CD4-positive, alpha-beta T cell (primary cell): ENCODE measurements at regions not wholly inside any gene's neighbourhood (a gene's known extent, or its start where the extent isn't known, plus 50 kb on each side); places are given as distances from the start of the nearest gene placed in this dataset.

Source experiments
- ATAC-seq: fragments of 200-7000 bp; cut with Tn5 transposase; one replicate; pipeline ENCODE4 v1.10.0; 2022; ENCODE audit warnings: mild to moderate bottlenecking; ENCODE audit not compliant: poor library complexity
- CTCF ChIA-PET: fragments of 350-600 bp; sonication (Branson Sonifier 250); formaldehyde crosslinking; loops from one replicate; lab custom pipeline; 2021; ENCODE audit warnings: antibody characterized with exemption, inconsistent platforms; lab: Charles Lee
- POLR2A ChIA-PET: fragments of 350-600 bp; sonication (Branson Sonifier 250); formaldehyde crosslinking; loops from one replicate; lab custom pipeline; 2021; ENCODE audit warnings: antibody characterized with exemption, inconsistent platforms; lab: Charles Lee
- DNase-seq, 14 experiments: peaks; one replicate each; pipeline ENCODE4 v3.0.0-alpha.2; 2013 to 2020; ENCODE audit warnings: mixed read lengths in 2 of 14
- H3K27ac ChIP-seq, 2 donors: one replicate each; pipeline versions ENCODE4 v1.5.1 to v1.7.0; 2013; ENCODE audit warnings: low read length in 2 of 2, low read depth in 1 of 2, mild to moderate bottlenecking in 1 of 2
- H3K27me3 ChIP-seq, 2 experiments: 1 replicate in 1 of 2; 2 replicates in 1 of 2; pipeline versions ENCODE4 v1.6.1 to v1.7.0; 2013; ENCODE audit warnings: low read length in 2 of 2, control low read depth in 1 of 2, mild to moderate bottlenecking in 1 of 2, moderate library complexity in 1 of 2; ENCODE audit not compliant: insufficient read depth in 2 of 2, control insufficient read depth in 1 of 2
- H3K36me3 ChIP-seq: one replicate; pipeline ENCODE4 v1.6.1; 2013; ENCODE audit warnings: low read length, control low read depth; ENCODE audit not compliant: insufficient read depth
- H3K4me1 ChIP-seq: one replicate; pipeline ENCODE4 v1.6.1; 2013; ENCODE audit warnings: low read length, control low read depth; ENCODE audit not compliant: insufficient read depth
- H3K4me3 ChIP-seq: one replicate; pipeline ENCODE4 v1.5.1; 2013; ENCODE audit warnings: mild to moderate bottlenecking, low read length, moderate library complexity
- H3K9me3 ChIP-seq, 2 experiments: 1 replicate in 1 of 2; 2 replicates in 1 of 2; pipeline versions ENCODE4 v1.6.1 to v1.7.0; 2013; ENCODE audit warnings: low read length in 2 of 2, mild to moderate bottlenecking in 2 of 2, control low read depth in 1 of 2, moderate library complexity in 1 of 2; ENCODE audit not compliant: control insufficient read depth in 1 of 2, insufficient read depth in 1 of 2
- H3K27ac Mint-ChIP-seq: one replicate; pipeline ENCODE4 v1.8.0; 2020; ENCODE audit warnings: mixed read lengths
- H3K27me3 Mint-ChIP-seq: one replicate; pipeline ENCODE4 v1.8.0; 2021; ENCODE audit warnings: mixed read lengths
- H3K36me3 Mint-ChIP-seq: one replicate; pipeline ENCODE4 v1.8.0; 2021; ENCODE audit warnings: low read depth, mixed read lengths
- H3K4me1 Mint-ChIP-seq: one replicate; pipeline ENCODE4 v1.8.0; 2021; ENCODE audit warnings: low read depth, mixed read lengths
- H3K4me3 Mint-ChIP-seq: one replicate; pipeline ENCODE4 v1.8.0; 2020; ENCODE audit warnings: mild to moderate bottlenecking, mixed read lengths
- H3K9me3 Mint-ChIP-seq: one replicate; pipeline ENCODE4 v1.8.0; 2020; ENCODE audit warnings: mixed read lengths
- CTCF ChIP-seq: fragments of 200-600 bp; IDR thresholded peaks from one replicate; pipeline ENCODE4 v1.8.0; 2022; ENCODE audit warnings: antibody characterized with exemption, mild to moderate bottlenecking
- intact Hi-C, 2 experiments: fragments of 100-400 bp; cut with DNase I in 1 of 2; cut with micrococcal nuclease in 1 of 2; formaldehyde crosslinking; loops; one replicate each; pipeline versions ENCODE4 v1.15.1 to v1.9.0; 2023 to 2025; cut with DNase I, micrococcal nuclease

- H3K27me3 ChIP-seq = peaks cover 6 to 7% of the 10 kb centered on the region in 2 experiments
- Mint-ChIP-seq H3K9me3 (no peaks in the 10 kb centered on the region), H3K27me3 (peaks cover 3% of the 10 kb centered on the region), H3K4me3 (no peak overlapping the region), H3K4me1 (no peaks in the 10 kb centered on the region), H3K36me3 (no peaks in the 10 kb centered on the region), H3K27ac (no peak overlapping the region)
- intact Hi-C loops = no loop called here
- no peaks in the 10 kb centered on the region for H3K36me3 ChIP-seq
- no peak for ATAC-seq
- POLR2A ChIA-PET = no interaction called here
- no peak for DNase-seq
- H3K4me1 ChIP-seq = no peaks in the 10 kb centered on the region
- no peak for TF ChIP-seq CTCF
- no peak overlapping the region for H3K27ac ChIP-seq
- H3K4me3 ChIP-seq = no peak overlapping the region
- H3K9me3 ChIP-seq = peaks cover 4 to 10% of the 10 kb centered on the region in 2 experiments
- CTCF ChIA-PET = no interaction called here
These were observed 58.1 kb upstream of the DLX2 start for GRCh38 chr2:172160839-172161238.

GRCh38 chr2:172162225-172162733 lies 59.6 kb upstream of the DLX2 start:
- H3K9me3 ChIP-seq = peaks cover 4 to 10% of the 10 kb centered on the region in 2 experiments
- no peaks in the 10 kb centered on the region for H3K36me3 Mint-ChIP-seq
- no peak overlapping the region for H3K27ac Mint-ChIP-seq
- no peaks in the 10 kb centered on the region for H3K9me3 Mint-ChIP-seq
- no peak overlapping the region for H3K4me3 Mint-ChIP-seq
- peaks cover 3% of the 10 kb centered on the region for H3K27me3 Mint-ChIP-seq
- no peaks in the 10 kb centered on the region for H3K36me3 ChIP-seq
- POLR2A ChIA-PET = no interaction called here
- intact Hi-C loops = no loop called here
- no peak for TF ChIP-seq CTCF
- DNase-seq (no peak), ATAC-seq (no peak)
- CTCF ChIA-PET = no interaction called here
- no peaks in the 10 kb centered on the region for H3K4me1 Mint-ChIP-seq
- H3K27ac ChIP-seq = no peak overlapping the region
- H3K4me3 ChIP-seq = no peak overlapping the region
- H3K27me3 ChIP-seq = peaks cover 0 to 6% of the 10 kb centered on the region in 2 experiments
- H3K4me1 ChIP-seq = no peaks in the 10 kb centered on the region

- POLR2A ChIA-PET = no interaction called here
- Mint-ChIP-seq H3K27ac (no peak overlapping the region), H3K4me1 (no peaks in the 10 kb centered on the region), H3K36me3 (no peaks in the 10 kb centered on the region), H3K4me3 (no peak overlapping the region), H3K27me3 (no peaks in the 10 kb centered on the region), H3K9me3 (no peaks in the 10 kb centered on the region)
- CTCF ChIA-PET = no interaction called here
- Histone ChIP-seq H3K27ac (no peak overlapping the region), H3K9me3 (peaks cover 4 to 10% of the 10 kb centered on the region in 2 experiments), H3K27me3 (peaks cover 0 to 2% of the 10 kb centered on the region in 2 experiments), H3K4me3 (no peak overlapping the region), H3K4me1 (no peaks in the 10 kb centered on the region), H3K36me3 (no peaks in the 10 kb centered on the region)
- DNase-seq (no peak), ATAC-seq (no peak)
- TF ChIP-seq CTCF = no peak
- intact Hi-C loops = no loop called here
These were observed 60.1 kb upstream of the DLX2 start for GRCh38 chr2:172162739-172163336.
